A549 (cell line): ENCODE measurements at regions not wholly inside any gene's neighbourhood (a gene's known extent, or its start where the extent isn't known, plus 50 kb on each side); places are given as distances from the start of the nearest gene placed in this dataset.

Experiments used
- ATAC-seq, 2 experiments: fragments of 200-7000 bp in 1 of 2; fragments of >200 bp in 1 of 2; cut with Nextera tagmentation in 1 of 2; cut with Tn5 transposase in 1 of 2; 3 replicates each; pipeline versions ENCODE4 v1.8.0 to v1.9.1; 2018 to 2020; ENCODE audit warnings: mild to moderate bottlenecking in 1 of 2, moderate library complexity in 1 of 2
- CTCF ChIA-PET: fragments of 300-600 bp; sonication (Branson Sonifier 250); formaldehyde crosslinking; extraction: SDS; loops from one replicate; lab custom pipeline; 2021; ENCODE audit warnings: antibody characterized with exemption, inconsistent platforms; lab: Yijun Ruan, JAX
- POLR2A ChIA-PET: fragments of 350-600 bp; formaldehyde crosslinking; extraction: SDS; loops from one replicate; lab custom pipeline; 2021; ENCODE audit warnings: antibody characterized with exemption, inconsistent platforms; lab: Yijun Ruan, JAX
- DNase-seq, 2 experiments: peaks; one replicate each; pipeline versions ENCODE4 v3.0.0 to v3.0.0-alpha.2; 2011 to 2016; ENCODE audit warnings: low read depth in 1 of 2, low spot score in 1 of 2
- FAIRE-seq: peaks from 2 replicates; lab custom pipeline; 2011; peaks lifted over from hg19 to GRCh38; lab: Jason Lieb, UNC
- H3K27ac ChIP-seq, 2 experiments: fragments of >200 bp; sonication (Bioruptor Twin); formaldehyde crosslinking; 3 replicates each; pipeline ENCODE4 v1.5.1; 2016 to 2017
- H3K4me1 ChIP-seq: fragments of >200 bp; sonication (Bioruptor Twin); formaldehyde crosslinking; 3 replicates; pipeline ENCODE4 v1.6.1; 2016
- H3K4me2 ChIP-seq: fragments of >200 bp; sonication (Bioruptor Twin); formaldehyde crosslinking; 3 replicates; pipeline ENCODE4 v1.6.1; 2016
- H3K4me3 ChIP-seq: fragments of >200 bp; sonication (Bioruptor Twin); formaldehyde crosslinking; 3 replicates; pipeline ENCODE4 v1.5.1; 2016
- H3K9me3 ChIP-seq: fragments of >200 bp; sonication (Bioruptor Twin); formaldehyde crosslinking; 3 replicates; pipeline ENCODE4 v1.6.1; 2016
- CBX2 ChIP-seq: fragments of 200-600 bp; sonication (generic); IDR thresholded peaks from 2 replicates; pipeline ENCODE4 v1.6.1; 2016; ENCODE audit warnings: low read depth, mild to moderate bottlenecking, borderline replicate concordance
- CBX8 ChIP-seq: fragments of 200-600 bp; sonication (generic); IDR thresholded peaks from 2 replicates; pipeline ENCODE4 v1.6.1; 2016
- CHD4 ChIP-seq: fragments of 200-600 bp; sonication (generic); IDR thresholded peaks from 2 replicates; pipeline ENCODE4 v1.6.1; 2016; ENCODE audit warnings: antibody characterized with exemption, mild to moderate bottlenecking, borderline replicate concordance
- EHF ChIP-seq: fragments of 250-450 bp; sonication (Bioruptor Pico); IDR thresholded peaks from 2 replicates; pipeline ENCODE4 v1.5.0; 2020; ENCODE audit warnings: mild to moderate bottlenecking
- EHMT2 ChIP-seq: fragments of 200-600 bp; sonication (generic); IDR thresholded peaks from 2 replicates; pipeline ENCODE4 v1.6.1; 2016; ENCODE audit warnings: antibody characterized with exemption, low read depth, mild to moderate bottlenecking, moderate library complexity
- GATA3 ChIP-seq: IDR thresholded peaks from 2 replicates; pipeline ENCODE4 v1.6.1; 2012; ENCODE audit warnings: borderline replicate concordance
- HEYL ChIP-seq: fragments of 250-450 bp; sonication (Bioruptor Pico); IDR thresholded peaks from 2 replicates; pipeline ENCODE4 v1.8.0; 2021; ENCODE audit warnings: mild to moderate bottlenecking, moderate library complexity
- HOXA7 ChIP-seq: fragments of 250-450 bp; sonication (Bioruptor Pico); IDR thresholded peaks from 2 replicates; pipeline ENCODE4 v1.5.0; 2020; ENCODE audit warnings: mild to moderate bottlenecking, moderate library complexity
- HOXB13 ChIP-seq: fragments of 250-450 bp; sonication (Bioruptor Pico); IDR thresholded peaks from 2 replicates; pipeline ENCODE4 v1.5.0; 2020; ENCODE audit warnings: low read depth, mild to moderate bottlenecking, moderate library complexity
- HOXB5 ChIP-seq: fragments of 250-450 bp; sonication (Bioruptor Pico); IDR thresholded peaks from 2 replicates; pipeline ENCODE4 v1.5.0; 2020; ENCODE audit warnings: mild to moderate bottlenecking, moderate library complexity
- JUN ChIP-seq, 2 experiments: fragments of >200 bp; sonication (Bioruptor Twin); formaldehyde crosslinking; IDR thresholded peaks; 2 replicates in 1 of 2; 3 replicates in 1 of 2; pipeline ENCODE4 v1.6.1; 2016 to 2017
- KDM5A ChIP-seq: fragments of 200-600 bp; sonication (generic); IDR thresholded peaks from 2 replicates; pipeline ENCODE4 v1.6.1; 2016; ENCODE audit warnings: antibody characterized with exemption, mild to moderate bottlenecking
- MAFK ChIP-seq: fragments of 450-650 bp; IDR thresholded peaks from 2 replicates; pipeline ENCODE4 v1.6.1; 2014; ENCODE audit not compliant: partially characterized antibody
- MYC ChIP-seq: IDR thresholded peaks from 2 replicates; pipeline ENCODE4 v1.6.1; 2012; ENCODE audit warnings: mild to moderate bottlenecking, inconsistent platforms, low read length, improper control_type of control experiment, borderline replicate concordance
- NPAS2 ChIP-seq: fragments of 250-450 bp; sonication (Bioruptor Pico); IDR thresholded peaks from 2 replicates; pipeline ENCODE4 v1.8.0; 2022; ENCODE audit warnings: mild to moderate bottlenecking, moderate library complexity, borderline replicate concordance
- PHF8 ChIP-seq: fragments of 200-600 bp; sonication (generic); IDR thresholded peaks from 2 replicates; pipeline ENCODE4 v1.6.1; 2016; ENCODE audit warnings: low read depth, mild to moderate bottlenecking, antibody characterized with exemption, moderate library complexity, borderline replicate concordance
- POLR2AphosphoS2 ChIP-seq: conservative IDR thresholded peaks from 2 replicates; pipeline ENCODE4 v1.6.1; 2012; ENCODE audit warnings: low read length, improper control_type of control experiment, inconsistent platforms
- RCOR1 ChIP-seq: fragments of 150-350 bp; IDR thresholded peaks from 2 replicates; pipeline ENCODE4 v1.6.1; 2014; ENCODE audit warnings: antibody characterized with exemption, low read length, low read depth
- RFX5 ChIP-seq: fragments of 450-650 bp; IDR thresholded peaks from 2 replicates; pipeline ENCODE4 v1.7.1; 2014; ENCODE audit warnings: antibody characterized with exemption, mild to moderate bottlenecking, moderate library complexity
- RNF2 ChIP-seq: fragments of 200-600 bp; sonication (generic); IDR thresholded peaks from 2 replicates; pipeline ENCODE4 v1.6.1; 2016; ENCODE audit warnings: low read depth, mild to moderate bottlenecking, antibody characterized with exemption, moderate library complexity, borderline replicate concordance
- SMC3 ChIP-seq: fragments of >200 bp; sonication (Bioruptor Twin); formaldehyde crosslinking; IDR thresholded peaks from 3 replicates; pipeline ENCODE4 v1.6.1; 2018; ENCODE audit warnings: inconsistent platforms
- SREBF2 ChIP-seq: fragments of 450-650 bp; IDR thresholded peaks from 2 replicates; pipeline ENCODE4 v1.6.1; 2014; ENCODE audit warnings: mild to moderate bottlenecking, moderate library complexity
- TFCP2L1 ChIP-seq: fragments of 250-450 bp; sonication (Bioruptor Pico); IDR thresholded peaks from 2 replicates; pipeline ENCODE4 v1.5.0; 2021; ENCODE audit warnings: mild to moderate bottlenecking
- ZC3H11A ChIP-seq: fragments of 450-650 bp; IDR thresholded peaks from 2 replicates; pipeline ENCODE4 v1.6.1; 2014; ENCODE audit warnings: antibody characterized with exemption, mild to moderate bottlenecking
- ZNF302 ChIP-seq: fragments of 250-450 bp; sonication (Bioruptor Pico); IDR thresholded peaks from 2 replicates; pipeline ENCODE4 v1.9.0; 2021; ENCODE audit warnings: inconsistent platforms, mild to moderate bottlenecking, moderate library complexity
- WGBS: methylation state at CpG from one replicate; pipeline ENCODE4 v1.1.6; 2017; ENCODE audit errors: missing lambda C conversion rate; 5-methylcytosine and 5-hydroxymethylcytosine counted together
- TF ChIP-seq, protein P1 (sequence below): IDR thresholded peaks from 2 replicates; pipeline ENCODE4 v1.6.1; 2012; ENCODE audit warnings: low read depth, borderline replicate concordance
- TF ChIP-seq, protein P2 (sequence below): fragments of >200 bp; sonication (Bioruptor Twin); formaldehyde crosslinking; IDR thresholded peaks from 2 replicates; pipeline ENCODE4 v1.6.1; 2016
- TF ChIP-seq, protein P3 (sequence below): IDR thresholded peaks from 2 replicates; pipeline ENCODE4 v1.6.1; 2012
- TF ChIP-seq, protein P4 (sequence below): IDR thresholded peaks from 2 replicates; pipeline ENCODE4 v1.6.1; 2012
- TF ChIP-seq, protein P5 (sequence below): fragments of 200-600 bp; sonication (generic); IDR thresholded peaks from 2 replicates; pipeline ENCODE4 v1.6.1; 2016; ENCODE audit warnings: antibody characterized with exemption, mild to moderate bottlenecking, moderate library complexity
- TF ChIP-seq, protein P6 (sequence below): fragments of 450-650 bp; IDR thresholded peaks from 2 replicates; pipeline ENCODE4 v1.6.1; 2014; ENCODE audit warnings: antibody characterized with exemption

DNA sequence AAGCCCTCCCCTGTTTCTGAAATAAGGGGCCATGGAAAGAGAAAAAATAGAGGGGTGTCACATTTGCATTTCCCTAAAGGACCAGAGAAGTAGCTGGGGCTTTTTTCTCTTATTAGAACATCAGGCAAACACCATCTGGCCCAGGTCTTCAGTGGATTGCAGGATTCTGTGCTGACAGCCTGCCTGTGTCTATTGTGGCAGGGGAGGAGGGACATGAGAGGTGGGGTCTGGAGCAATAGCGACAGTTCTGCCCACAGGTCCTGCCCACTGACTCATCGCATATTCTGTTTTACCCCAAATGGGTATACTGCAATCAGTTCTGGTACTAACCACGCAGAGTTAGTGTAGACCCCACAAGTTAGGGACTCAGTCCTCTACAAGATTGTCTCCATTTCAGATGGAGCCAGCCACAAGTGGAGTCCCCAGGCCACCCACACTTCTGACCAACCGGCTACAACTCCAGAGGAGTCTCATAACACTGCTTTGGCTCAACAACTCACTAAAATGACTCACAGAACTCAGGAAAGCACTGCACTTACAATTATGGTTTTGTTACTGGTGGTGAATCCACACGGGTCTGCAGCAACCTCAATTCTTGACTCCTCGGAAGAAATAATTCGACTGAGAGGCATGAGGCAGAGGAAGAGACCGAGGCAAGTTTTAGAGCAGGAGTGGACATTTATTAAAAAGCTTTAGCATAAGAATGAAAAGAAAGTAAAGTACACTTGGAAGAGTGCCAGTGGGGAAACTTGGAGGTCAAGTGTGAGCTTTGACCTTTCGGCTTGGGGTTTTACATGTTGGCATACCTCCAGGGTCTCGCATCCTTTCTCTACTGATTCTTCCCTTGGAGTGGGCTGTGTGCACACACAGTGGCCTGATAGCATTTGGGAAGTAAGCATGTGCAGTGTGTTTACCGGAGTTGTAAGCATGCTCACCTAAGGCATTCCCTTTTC lies 146.4 kb upstream of the SPATS2L start:
- no peak overlapping the region for H3K27ac ChIP-seq
- peaks cover 3% of the 10 kb centered on the region; the same call in 1 of the 3 replicates for H3K4me1 ChIP-seq
- no peak for ATAC-seq
- no peak for TF ChIP-seq EHMT2
- TF ChIP-seq, protein P1, sequence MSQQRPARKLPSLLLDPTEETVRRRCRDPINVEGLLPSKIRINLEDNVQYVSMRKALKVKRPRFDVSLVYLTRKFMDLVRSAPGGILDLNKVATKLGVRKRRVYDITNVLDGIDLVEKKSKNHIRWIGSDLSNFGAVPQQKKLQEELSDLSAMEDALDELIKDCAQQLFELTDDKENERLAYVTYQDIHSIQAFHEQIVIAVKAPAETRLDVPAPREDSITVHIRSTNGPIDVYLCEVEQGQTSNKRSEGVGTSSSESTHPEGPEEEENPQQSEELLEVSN: no peak
- TF ChIP-seq, protein P2, sequence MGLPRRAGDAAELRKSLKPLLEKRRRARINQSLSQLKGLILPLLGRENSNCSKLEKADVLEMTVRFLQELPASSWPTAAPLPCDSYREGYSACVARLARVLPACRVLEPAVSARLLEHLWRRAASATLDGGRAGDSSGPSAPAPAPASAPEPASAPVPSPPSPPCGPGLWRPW: no peak
- no peak for TF ChIP-seq SMC3
- no peak for TF ChIP-seq RNF2
- TF ChIP-seq KDM5A: no peak
- no peak for TF ChIP-seq HOXB5 (CRISPR knock-in tag)
- no peak for TF ChIP-seq MYC
- TF ChIP-seq CBX8: no peak
- TF ChIP-seq RFX5: no peak
- TF ChIP-seq HEYL: no peak
- TF ChIP-seq TFCP2L1: no peak
- TF ChIP-seq ZNF302 (CRISPR knock-in tag): no peak
- TF ChIP-seq CBX2: no peak
- no peak for TF ChIP-seq HOXB13 (CRISPR knock-in tag)
- no peak for TF ChIP-seq ZC3H11A
- no peak for DNase-seq
- no peak overlapping the region for H3K4me3 ChIP-seq
- POLR2A ChIA-PET: no interaction called here
- CTCF ChIA-PET: interaction anchor here (1.0 kb wide), 1 partner anchor 92 kb away, joined by 3 read pairs; no protein-coding TSS in a partner anchor
- no peak overlapping the region for H3K4me2 ChIP-seq
- peaks cover 3% of the 10 kb centered on the region; the same call in 1 of the 3 replicates for H3K9me3 ChIP-seq
- no peak for FAIRE-seq
- 70% methylated on average over 11 of the region's 11 CpGs for WGBS

DNA sequence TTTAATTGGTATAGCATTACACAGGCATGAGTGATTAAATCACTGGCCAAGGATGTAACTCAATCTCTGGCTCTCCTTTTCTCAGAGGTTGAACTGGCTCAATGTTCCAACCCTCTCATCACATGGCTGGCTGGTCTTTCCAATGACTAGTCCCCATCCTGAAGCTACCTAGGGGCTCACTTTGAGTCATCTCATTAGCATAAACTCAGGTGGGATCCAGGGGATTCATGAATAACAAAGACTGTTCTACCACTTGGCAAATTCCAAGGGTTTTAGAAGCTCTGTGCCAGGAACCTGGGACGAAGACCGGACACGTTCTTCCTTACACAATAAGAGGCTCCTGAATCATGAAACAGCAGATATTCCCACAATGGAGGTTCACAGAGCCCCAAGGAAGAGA lies 145.0 kb upstream of the SPATS2L start:
- 88% methylated on average over 3 of the region's 3 CpGs for WGBS
- Histone ChIP-seq H3K4me1 (peaks cover 3% of the 10 kb centered on the region; the same call in 1 of the 3 replicates), H3K4me3 (no peak overlapping the region), H3K9me3 (peaks cover 16% of the 10 kb centered on the region), H3K27ac (no peak overlapping the region), H3K4me2 (no peak overlapping the region)
- ChIA-PET POLR2A (no interaction called here), CTCF (interaction anchor here (0.7 kb wide), 1 partner anchor 112 kb away, joined by 3 read pairs; no protein-coding TSS in a partner anchor)
- DNase-seq: no peak
- no peak for FAIRE-seq
- ATAC-seq: no peak
- no peak for TF ChIP-seq JUN (IDR thresholded peaks at IDR 0.05)
- TF ChIP-seq, protein P3, sequence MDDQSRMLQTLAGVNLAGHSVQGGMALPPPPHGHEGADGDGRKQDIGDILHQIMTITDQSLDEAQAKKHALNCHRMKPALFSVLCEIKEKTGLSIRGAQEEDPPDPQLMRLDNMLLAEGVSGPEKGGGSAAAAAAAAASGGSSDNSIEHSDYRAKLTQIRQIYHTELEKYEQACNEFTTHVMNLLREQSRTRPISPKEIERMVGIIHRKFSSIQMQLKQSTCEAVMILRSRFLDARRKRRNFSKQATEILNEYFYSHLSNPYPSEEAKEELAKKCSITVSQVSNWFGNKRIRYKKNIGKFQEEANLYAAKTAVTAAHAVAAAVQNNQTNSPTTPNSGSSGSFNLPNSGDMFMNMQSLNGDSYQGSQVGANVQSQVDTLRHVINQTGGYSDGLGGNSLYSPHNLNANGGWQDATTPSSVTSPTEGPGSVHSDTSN: no peak
- no peak for TF ChIP-seq PHF8
- no peak for TF ChIP-seq POLR2AphosphoS2
- no peak for TF ChIP-seq SREBF2
- TF ChIP-seq CBX8: no peak
- no peak for TF ChIP-seq CHD4
- no peak for TF ChIP-seq RCOR1
- TF ChIP-seq MAFK: no peak
- no peak for TF ChIP-seq EHF
- no peak for TF ChIP-seq NPAS2 (CRISPR knock-in tag)
- TF ChIP-seq HOXB13 (CRISPR knock-in tag): no peak
- TF ChIP-seq GATA3: no peak
- TF ChIP-seq, protein P4, sequence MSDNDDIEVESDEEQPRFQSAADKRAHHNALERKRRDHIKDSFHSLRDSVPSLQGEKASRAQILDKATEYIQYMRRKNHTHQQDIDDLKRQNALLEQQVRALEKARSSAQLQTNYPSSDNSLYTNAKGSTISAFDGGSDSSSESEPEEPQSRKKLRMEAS: no peak
- TF ChIP-seq HOXA7 (CRISPR knock-in tag): no peak
- no peak for TF ChIP-seq RFX5
- TF ChIP-seq, protein P5, sequence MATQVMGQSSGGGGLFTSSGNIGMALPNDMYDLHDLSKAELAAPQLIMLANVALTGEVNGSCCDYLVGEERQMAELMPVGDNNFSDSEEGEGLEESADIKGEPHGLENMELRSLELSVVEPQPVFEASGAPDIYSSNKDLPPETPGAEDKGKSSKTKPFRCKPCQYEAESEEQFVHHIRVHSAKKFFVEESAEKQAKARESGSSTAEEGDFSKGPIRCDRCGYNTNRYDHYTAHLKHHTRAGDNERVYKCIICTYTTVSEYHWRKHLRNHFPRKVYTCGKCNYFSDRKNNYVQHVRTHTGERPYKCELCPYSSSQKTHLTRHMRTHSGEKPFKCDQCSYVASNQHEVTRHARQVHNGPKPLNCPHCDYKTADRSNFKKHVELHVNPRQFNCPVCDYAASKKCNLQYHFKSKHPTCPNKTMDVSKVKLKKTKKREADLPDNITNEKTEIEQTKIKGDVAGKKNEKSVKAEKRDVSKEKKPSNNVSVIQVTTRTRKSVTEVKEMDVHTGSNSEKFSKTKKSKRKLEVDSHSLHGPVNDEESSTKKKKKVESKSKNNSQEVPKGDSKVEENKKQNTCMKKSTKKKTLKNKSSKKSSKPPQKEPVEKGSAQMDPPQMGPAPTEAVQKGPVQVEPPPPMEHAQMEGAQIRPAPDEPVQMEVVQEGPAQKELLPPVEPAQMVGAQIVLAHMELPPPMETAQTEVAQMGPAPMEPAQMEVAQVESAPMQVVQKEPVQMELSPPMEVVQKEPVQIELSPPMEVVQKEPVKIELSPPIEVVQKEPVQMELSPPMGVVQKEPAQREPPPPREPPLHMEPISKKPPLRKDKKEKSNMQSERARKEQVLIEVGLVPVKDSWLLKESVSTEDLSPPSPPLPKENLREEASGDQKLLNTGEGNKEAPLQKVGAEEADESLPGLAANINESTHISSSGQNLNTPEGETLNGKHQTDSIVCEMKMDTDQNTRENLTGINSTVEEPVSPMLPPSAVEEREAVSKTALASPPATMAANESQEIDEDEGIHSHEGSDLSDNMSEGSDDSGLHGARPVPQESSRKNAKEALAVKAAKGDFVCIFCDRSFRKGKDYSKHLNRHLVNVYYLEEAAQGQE: no peak
- TF ChIP-seq, protein P6, sequence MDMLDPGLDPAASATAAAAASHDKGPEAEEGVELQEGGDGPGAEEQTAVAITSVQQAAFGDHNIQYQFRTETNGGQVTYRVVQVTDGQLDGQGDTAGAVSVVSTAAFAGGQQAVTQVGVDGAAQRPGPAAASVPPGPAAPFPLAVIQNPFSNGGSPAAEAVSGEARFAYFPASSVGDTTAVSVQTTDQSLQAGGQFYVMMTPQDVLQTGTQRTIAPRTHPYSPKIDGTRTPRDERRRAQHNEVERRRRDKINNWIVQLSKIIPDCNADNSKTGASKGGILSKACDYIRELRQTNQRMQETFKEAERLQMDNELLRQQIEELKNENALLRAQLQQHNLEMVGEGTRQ: no peak
